PC-3 (cell line): ENCODE measurements at regions not wholly inside any gene's neighbourhood (a gene's known extent, or its start where the extent isn't known, plus 50 kb on each side); places are given as distances from the start of the nearest gene placed in this dataset.

ENCODE experiments used
- EZH2 ChIP-seq: fragments of 300-600 bp; sonication (generic); IDR thresholded peaks from one replicate; pipeline ENCODE4 v1.6.1; 2017; ENCODE audit warnings: antibody characterized with exemption, mild to moderate bottlenecking, low read length; ENCODE audit not compliant: unreplicated experiment
- EZH2phosphoT487 ChIP-seq: fragments of 300-600 bp; sonication (generic); IDR thresholded peaks from 2 replicates; pipeline ENCODE4 v1.6.1; 2018; ENCODE audit warnings: mild to moderate bottlenecking, antibody characterized with exemption, low read length, borderline replicate concordance
- TF ChIP-seq, protein P1 (sequence below): fragments of 300-600 bp; sonication (generic); conservative IDR thresholded peaks from 2 replicates; pipeline ENCODE4 v1.5.1; 2017; ENCODE audit warnings: antibody characterized with exemption, low read depth, mild to moderate bottlenecking, low read length

DNA sequence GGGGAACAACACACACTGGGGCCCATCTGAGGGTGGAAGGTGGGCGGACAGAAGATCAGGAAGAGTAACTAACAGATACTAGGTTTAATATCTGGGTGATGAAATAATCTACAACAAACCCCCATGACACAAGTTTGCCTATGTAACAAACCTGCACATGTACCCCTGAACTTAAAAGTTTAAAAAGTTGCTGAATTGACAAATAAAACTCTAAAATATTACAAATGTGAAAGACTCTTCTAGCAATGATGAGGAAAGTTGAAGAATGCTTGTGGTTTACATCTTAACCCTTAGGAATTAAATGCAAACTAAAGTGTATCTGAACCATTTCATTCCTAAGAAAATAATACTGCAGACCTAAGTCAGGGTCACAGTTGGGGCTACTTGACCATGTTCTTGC lies 525.6 kb upstream of the CAMK1G start:
- TF ChIP-seq, protein P1, sequence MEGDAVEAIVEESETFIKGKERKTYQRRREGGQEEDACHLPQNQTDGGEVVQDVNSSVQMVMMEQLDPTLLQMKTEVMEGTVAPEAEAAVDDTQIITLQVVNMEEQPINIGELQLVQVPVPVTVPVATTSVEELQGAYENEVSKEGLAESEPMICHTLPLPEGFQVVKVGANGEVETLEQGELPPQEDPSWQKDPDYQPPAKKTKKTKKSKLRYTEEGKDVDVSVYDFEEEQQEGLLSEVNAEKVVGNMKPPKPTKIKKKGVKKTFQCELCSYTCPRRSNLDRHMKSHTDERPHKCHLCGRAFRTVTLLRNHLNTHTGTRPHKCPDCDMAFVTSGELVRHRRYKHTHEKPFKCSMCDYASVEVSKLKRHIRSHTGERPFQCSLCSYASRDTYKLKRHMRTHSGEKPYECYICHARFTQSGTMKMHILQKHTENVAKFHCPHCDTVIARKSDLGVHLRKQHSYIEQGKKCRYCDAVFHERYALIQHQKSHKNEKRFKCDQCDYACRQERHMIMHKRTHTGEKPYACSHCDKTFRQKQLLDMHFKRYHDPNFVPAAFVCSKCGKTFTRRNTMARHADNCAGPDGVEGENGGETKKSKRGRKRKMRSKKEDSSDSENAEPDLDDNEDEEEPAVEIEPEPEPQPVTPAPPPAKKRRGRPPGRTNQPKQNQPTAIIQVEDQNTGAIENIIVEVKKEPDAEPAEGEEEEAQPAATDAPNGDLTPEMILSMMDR: no peak
- no peak for TF ChIP-seq EZH2
- TF ChIP-seq EZH2phosphoT487: no peak
